ENCODE measurements at regions not wholly inside any gene's neighbourhood (a gene's known extent, or its start where the extent isn't known, plus 50 kb on each side); places are given as distances from the start of the nearest gene placed in this dataset.

DNA sequence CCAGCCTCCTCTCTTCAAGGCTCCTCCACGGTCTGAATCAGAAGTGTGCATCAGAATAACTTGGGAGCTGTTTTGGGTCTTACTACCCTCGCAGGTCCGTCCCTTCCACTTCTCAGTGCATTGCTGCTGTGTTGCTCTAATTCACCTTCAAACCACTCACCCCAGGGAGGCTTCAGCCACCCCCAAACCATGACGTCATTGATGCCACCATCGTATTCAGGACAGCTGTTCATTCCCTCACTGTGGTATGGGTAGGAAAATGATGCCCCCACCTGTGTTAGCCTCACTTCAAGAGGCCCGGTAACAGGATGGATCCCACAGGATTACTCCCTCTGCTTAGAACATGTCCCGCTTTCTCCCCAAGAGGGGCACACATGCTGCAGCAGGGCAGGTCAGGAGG, 1005.7 kb downstream of the UQCRFS1 start:
- TF ChIP-seq CBX3 (IDR thresholded peaks at IDR 0.05; ENCODE audit: borderline replicate concordance, low read depth) (no peak), ATF7 (IDR thresholded peaks at IDR 0.05; ENCODE audit: low read depth) (0 out of 2 replicates have a peak, but pooled peaks have one; percentile 26)
- Histone ChIP-seq H3K36me3 (ENCODE audit: control insufficient read depth in 2 of 2, insufficient read depth in 2 of 2, low read length in 1 of 2) (no peaks in the 10 kb centered on the region), H3K27ac (ENCODE audit: control insufficient read depth, insufficient read depth) (no peak overlapping the region), H3K4me3 (no peak overlapping the region), H3K79me2 (ENCODE audit: control insufficient read depth, insufficient read depth, low read length) (no peaks in the 10 kb centered on the region), H4K20me1 (ENCODE audit: control insufficient read depth, insufficient read depth) (no peaks in the 10 kb centered on the region), H3K9ac (ENCODE audit: control insufficient read depth, insufficient read depth, low read length) (no peak overlapping the region), H3K4me2 (ENCODE audit: control insufficient read depth, insufficient read depth) (no peak overlapping the region), H3K9me3 (replicated peaks; ENCODE audit: control insufficient read depth, insufficient read depth, low read length) (no peaks in the 10 kb centered on the region; the same call in 2 of the 3 replicates), H2AFZ (ENCODE audit: control insufficient read depth, low read depth, low read length) (no peak overlapping the region), H3K27me3 (replicated peaks in 1 of 2; ENCODE audit: control insufficient read depth in 2 of 2, insufficient read depth in 2 of 2, low read length in 1 of 2) (no peaks in the 10 kb centered on the region), H3K4me1 (ENCODE audit: control insufficient read depth, insufficient read depth, low read length) (no peaks in the 10 kb centered on the region)
- DNase-seq (ENCODE audit: low read depth, low spot score) = no peak
- WGBS (ENCODE audit: insufficient coverage, insufficient replicate concordance, low lambda C conversion rate, missing lambda C conversion rate) = 22% methylated on average over 7 of the region's 7 CpGs
- no peak for FAIRE-seq
- in situ Hi-C loops (cut with MboI) = no loop called here
- intact Hi-C loops (cut with micrococcal nuclease; ENCODE audit: unreplicated experiment) = no loop called here
- BruUV-seq (replicated peaks) = no TSS peak
- RAD21 ChIA-PET (ENCODE audit: unreplicated experiment) = no interaction called here
- CTCF ChIA-PET = interaction anchor here (1.1 kb wide), 1 partner anchor 233 kb away, joined by 4 read pairs; no protein-coding TSS in a partner anchor
- no peak for ATAC-seq
- POLR2A ChIA-PET = no interaction called here
- SMC1A ChIA-PET (ENCODE audit: uncharacterized antibody, unreplicated experiment) = interaction anchor here (1.0 kb wide), 2 partner anchors 39 to 214 kb away, joined by 3 read pairs; no protein-coding TSS in a partner anchor

DNA sequence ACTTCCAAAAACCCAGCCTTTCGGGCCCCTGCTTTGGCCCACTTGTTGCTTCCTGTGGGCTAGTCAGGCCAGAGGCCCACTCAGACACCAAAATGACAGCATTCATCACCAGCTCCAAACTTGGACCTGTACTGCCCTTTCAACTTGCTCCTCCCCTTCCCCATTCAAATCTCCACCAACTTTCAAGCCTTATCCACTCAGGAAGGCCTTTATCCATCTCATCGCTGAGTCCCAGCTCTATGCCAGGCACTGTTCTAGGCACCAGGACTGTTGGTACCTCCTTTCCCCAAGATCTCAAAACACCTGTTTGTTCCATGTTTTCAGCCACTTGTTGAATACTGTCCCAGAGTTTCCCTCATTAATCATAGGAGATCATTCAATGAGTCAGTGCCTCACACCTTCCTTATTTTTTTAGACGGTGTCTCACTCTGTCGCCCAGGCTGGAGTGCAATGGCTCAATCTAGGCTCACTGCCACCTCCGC, 1011.4 kb downstream of the UQCRFS1 start:
- TF ChIP-seq, protein P1, sequence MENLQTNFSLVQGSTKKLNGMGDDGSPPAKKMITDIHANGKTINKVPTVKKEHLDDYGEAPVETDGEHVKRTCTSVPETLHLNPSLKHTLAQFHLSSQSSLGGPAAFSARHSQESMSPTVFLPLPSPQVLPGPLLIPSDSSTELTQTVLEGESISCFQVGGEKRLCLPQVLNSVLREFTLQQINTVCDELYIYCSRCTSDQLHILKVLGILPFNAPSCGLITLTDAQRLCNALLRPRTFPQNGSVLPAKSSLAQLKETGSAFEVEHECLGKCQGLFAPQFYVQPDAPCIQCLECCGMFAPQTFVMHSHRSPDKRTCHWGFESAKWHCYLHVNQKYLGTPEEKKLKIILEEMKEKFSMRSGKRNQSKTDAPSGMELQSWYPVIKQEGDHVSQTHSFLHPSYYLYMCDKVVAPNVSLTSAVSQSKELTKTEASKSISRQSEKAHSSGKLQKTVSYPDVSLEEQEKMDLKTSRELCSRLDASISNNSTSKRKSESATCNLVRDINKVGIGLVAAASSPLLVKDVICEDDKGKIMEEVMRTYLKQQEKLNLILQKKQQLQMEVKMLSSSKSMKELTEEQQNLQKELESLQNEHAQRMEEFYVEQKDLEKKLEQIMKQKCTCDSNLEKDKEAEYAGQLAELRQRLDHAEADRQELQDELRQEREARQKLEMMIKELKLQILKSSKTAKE (IDR thresholded peaks at IDR 0.05; ENCODE audit: low read depth, poor library complexity, severe bottlenecking) = no peak
- H3K79me2 ChIP-seq (ENCODE audit: control insufficient read depth, insufficient read depth, low read length) = no peaks in the 10 kb centered on the region
- ChIA-PET SMC1A (ENCODE audit: uncharacterized antibody, unreplicated experiment) (no interaction called here), RAD21 (ENCODE audit: unreplicated experiment) (no interaction called here), POLR2A (no interaction called here), CTCF (no interaction called here)
- in situ Hi-C loops (cut with MboI) = no loop called here
- intact Hi-C loops (cut with micrococcal nuclease; ENCODE audit: unreplicated experiment) = no loop called here
- ATAC-seq (no peak), DNase-seq (ENCODE audit: low read depth, low spot score) (no peak), FAIRE-seq (no peak)
- H3K4me3 ChIP-seq = no peak overlapping the region
- H3K4me1 ChIP-seq (ENCODE audit: control insufficient read depth, insufficient read depth, low read length) = no peaks in the 10 kb centered on the region
- no TSS peak for BruUV-seq (replicated peaks)
- H3K9ac ChIP-seq (ENCODE audit: control insufficient read depth, insufficient read depth, low read length) = no peak overlapping the region
- H3K9me3 ChIP-seq (replicated peaks; ENCODE audit: control insufficient read depth, insufficient read depth, low read length) = no peaks in the 10 kb centered on the region; the same call in 2 of the 3 replicates
- no peaks in the 10 kb centered on the region for H3K27me3 ChIP-seq (replicated peaks in 1 of 2; ENCODE audit: control insufficient read depth in 2 of 2, insufficient read depth in 2 of 2, low read length in 1 of 2)
- no peaks in the 10 kb centered on the region for H3K36me3 ChIP-seq (ENCODE audit: control insufficient read depth in 2 of 2, insufficient read depth in 2 of 2, low read length in 1 of 2)
- H3K4me2 ChIP-seq (ENCODE audit: control insufficient read depth, insufficient read depth) = no peak overlapping the region
- 57% methylated on average over 5 of the region's 5 CpGs for whole genome bisulfite sequencing (ENCODE audit: insufficient coverage, insufficient replicate concordance, low lambda C conversion rate, missing lambda C conversion rate)
- H2AFZ ChIP-seq (ENCODE audit: control insufficient read depth, low read depth, low read length) = no peak overlapping the region
- no peak overlapping the region for H3K27ac ChIP-seq (ENCODE audit: control insufficient read depth, insufficient read depth)
- no peaks in the 10 kb centered on the region for H4K20me1 ChIP-seq (ENCODE audit: control insufficient read depth, insufficient read depth)
